Chondrocyte (in vitro differentiated cells): ENCODE measurements at regions not wholly inside any gene's neighbourhood (a gene's known extent, or its start where the extent isn't known, plus 50 kb on each side); places are given as distances from the start of the nearest gene placed in this dataset.

ENCODE experiments used
- DNase-seq: peaks from one replicate; pipeline ENCODE4 v3.0.0; 2021; ENCODE audit warnings: mixed read lengths, low spot score
- H3K27ac Mint-ChIP-seq: one replicate; pipeline ENCODE4 v1.8.0; 2021; ENCODE audit warnings: mild to moderate bottlenecking, moderate library complexity, mixed read lengths; ENCODE audit not compliant: unreplicated experiment
- H3K27me3 Mint-ChIP-seq: 2 replicates; pipeline ENCODE4 v1.8.0; 2021; ENCODE audit warnings: low read depth, mixed read lengths
- H3K36me3 Mint-ChIP-seq: 2 replicates; pipeline ENCODE4 v1.8.0; 2021; ENCODE audit warnings: low read depth, mixed read lengths
- H3K4me1 Mint-ChIP-seq: 2 replicates; pipeline ENCODE4 v1.8.0; 2021; ENCODE audit warnings: low read depth, mild to moderate bottlenecking, mixed read lengths
- H3K4me3 Mint-ChIP-seq: one replicate; pipeline ENCODE4 v1.8.0; 2021; ENCODE audit warnings: mild to moderate bottlenecking, moderate library complexity, mixed read lengths; ENCODE audit not compliant: unreplicated experiment
- H3K9me3 Mint-ChIP-seq: 2 replicates; pipeline ENCODE4 v1.8.0; 2021; ENCODE audit warnings: low read depth, mixed read lengths
- CTCF ChIP-seq: fragments of 200-600 bp; sonication (generic); IDR thresholded peaks from 2 replicates; pipeline ENCODE4 v1.5.0; 2021; ENCODE audit warnings: antibody characterized with exemption, mild to moderate bottlenecking, moderate library complexity

DNA sequence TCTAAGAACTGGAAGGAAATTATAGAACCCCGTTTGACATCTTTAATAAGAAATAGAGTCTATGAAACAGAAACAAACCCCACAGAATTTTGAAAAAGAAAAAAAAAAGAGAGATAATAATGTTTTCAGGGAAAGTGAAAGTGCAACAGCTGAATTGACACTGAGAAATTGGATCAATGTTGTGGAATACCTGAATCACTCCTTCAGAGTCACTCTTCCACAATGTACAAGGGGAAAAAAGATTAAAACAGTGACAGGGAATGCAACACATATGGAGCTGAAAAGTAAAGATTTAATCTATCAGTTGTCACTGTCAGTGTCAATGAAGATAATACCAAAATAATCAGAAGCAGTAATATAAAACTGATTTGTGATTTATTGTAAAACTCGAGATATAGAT, 520.8 kb upstream of the HS3ST5 start:
- Mint-ChIP-seq H3K36me3 (no peaks in the 10 kb centered on the region), H3K9me3 (peaks cover 3% of the 10 kb centered on the region), H3K4me3 (no peak overlapping the region), H3K27me3 (no peaks in the 10 kb centered on the region), H3K4me1 (no peaks in the 10 kb centered on the region), H3K27ac (no peak overlapping the region)
- DNase-seq: no peak
- TF ChIP-seq CTCF: no peak

DNA sequence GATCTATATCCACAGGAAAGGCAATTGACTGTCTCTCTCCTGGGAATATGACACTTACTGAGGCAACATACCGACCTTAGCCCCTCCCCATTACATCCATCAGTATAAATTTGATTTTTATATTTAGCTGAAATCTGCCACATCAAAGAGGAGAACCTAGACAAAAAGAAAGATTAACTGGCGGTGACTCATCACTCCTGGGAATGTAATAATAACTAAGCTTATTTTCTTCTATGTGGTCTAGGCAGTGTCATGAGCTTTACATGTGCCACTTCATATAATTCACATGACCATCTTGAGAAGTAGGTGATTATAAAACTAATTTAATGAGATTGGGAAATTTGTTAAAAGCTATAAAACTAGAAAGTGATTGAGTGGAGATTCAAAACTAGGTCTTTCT, 520.0 kb upstream of the HS3ST5 start:
- peaks cover 3% of the 10 kb centered on the region for H3K9me3 Mint-ChIP-seq
- no peak for TF ChIP-seq CTCF
- H3K4me3 Mint-ChIP-seq: no peak overlapping the region
- no peaks in the 10 kb centered on the region for H3K36me3 Mint-ChIP-seq
- DNase-seq: no peak
- no peaks in the 10 kb centered on the region for H3K4me1 Mint-ChIP-seq
- H3K27me3 Mint-ChIP-seq: no peaks in the 10 kb centered on the region
- no peak overlapping the region for H3K27ac Mint-ChIP-seq

DNA sequence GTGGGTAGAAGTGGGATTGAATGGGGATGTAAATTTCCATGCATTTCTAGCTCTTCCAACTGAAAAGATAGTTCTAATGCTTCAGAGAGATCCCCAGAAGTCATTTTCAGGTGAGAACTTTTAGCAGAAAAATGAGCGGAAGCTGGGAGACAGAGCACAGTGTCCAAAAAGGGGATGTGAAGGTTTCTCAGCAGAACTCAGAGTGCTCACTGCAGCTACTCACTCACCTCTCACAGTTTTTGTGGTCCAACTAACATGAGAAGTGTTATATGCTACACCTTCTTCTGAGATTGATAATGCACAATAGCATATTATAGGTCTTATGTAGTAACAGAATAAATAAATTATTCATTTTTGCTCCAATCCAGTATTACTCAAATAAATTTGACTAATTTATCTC, 519.2 kb upstream of the HS3ST5 start:
- Mint-ChIP-seq H3K4me1 (no peaks in the 10 kb centered on the region), H3K36me3 (no peaks in the 10 kb centered on the region), H3K27me3 (no peaks in the 10 kb centered on the region), H3K27ac (no peak overlapping the region), H3K9me3 (peaks cover 3% of the 10 kb centered on the region), H3K4me3 (no peak overlapping the region)
- no peak for DNase-seq
- no peak for TF ChIP-seq CTCF

DNA sequence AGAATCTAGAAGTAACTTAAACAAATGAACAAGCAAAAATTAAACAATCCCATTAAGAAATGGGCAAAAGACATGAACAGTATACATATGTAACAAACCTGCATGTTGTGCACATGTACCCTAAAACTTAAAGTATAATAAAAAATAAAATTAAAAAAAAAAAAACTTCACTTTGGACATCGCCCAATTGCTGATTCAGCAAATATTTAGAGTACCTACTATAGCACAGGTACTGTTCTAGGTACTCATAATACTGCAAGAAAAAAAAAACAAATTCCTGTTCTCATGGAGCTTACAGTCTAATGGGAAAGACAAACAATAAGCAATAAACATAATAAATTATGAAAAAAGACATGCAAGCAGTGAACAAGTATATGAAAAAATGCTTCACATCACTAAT, 501.5 kb upstream of the HS3ST5 start:
- DNase-seq: no peak
- Mint-ChIP-seq H3K9me3 (peaks cover 13% of the 10 kb centered on the region), H3K27me3 (peaks cover 11% of the 10 kb centered on the region)

DNA sequence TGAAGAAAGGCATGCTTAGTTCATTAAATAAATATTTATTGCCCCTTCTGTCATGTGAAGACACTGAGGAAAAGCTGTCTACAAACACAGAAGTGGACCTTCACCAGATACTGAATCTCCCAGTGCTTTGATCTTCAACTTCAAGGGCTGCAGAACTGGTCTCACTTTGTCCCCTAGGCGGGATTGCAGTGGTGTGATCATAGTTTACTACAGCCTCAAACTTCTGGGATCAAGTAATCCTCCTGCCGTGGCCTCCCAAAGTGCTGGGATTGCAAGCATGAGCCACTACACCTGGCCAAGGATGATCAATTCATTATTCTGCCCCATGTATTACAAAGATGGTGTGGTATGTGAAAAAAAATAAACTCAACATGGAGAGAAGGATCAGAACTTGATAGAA, 496.2 kb upstream of the HS3ST5 start:
- H3K9me3 Mint-ChIP-seq: peaks cover 13% of the 10 kb centered on the region
- no peak for TF ChIP-seq CTCF
- no peak for DNase-seq
- no peaks in the 10 kb centered on the region for H3K4me1 Mint-ChIP-seq
- H3K27ac Mint-ChIP-seq: no peak overlapping the region
- peaks cover 11% of the 10 kb centered on the region for H3K27me3 Mint-ChIP-seq
- H3K4me3 Mint-ChIP-seq: no peak overlapping the region
- no peaks in the 10 kb centered on the region for H3K36me3 Mint-ChIP-seq

More for the DNA sequence above, 501.5 kb upstream of the HS3ST5 start:
- no peak for TF ChIP-seq CTCF
- no peak overlapping the region for H3K4me3 Mint-ChIP-seq
- no peaks in the 10 kb centered on the region for H3K4me1 Mint-ChIP-seq
- H3K36me3 Mint-ChIP-seq: no peaks in the 10 kb centered on the region
- no peak overlapping the region for H3K27ac Mint-ChIP-seq
